ENCODE measurements at regions not wholly inside any gene's neighbourhood (a gene's known extent, or its start where the extent isn't known, plus 50 kb on each side); places are given as distances from the start of the nearest gene placed in this dataset.

DNA sequence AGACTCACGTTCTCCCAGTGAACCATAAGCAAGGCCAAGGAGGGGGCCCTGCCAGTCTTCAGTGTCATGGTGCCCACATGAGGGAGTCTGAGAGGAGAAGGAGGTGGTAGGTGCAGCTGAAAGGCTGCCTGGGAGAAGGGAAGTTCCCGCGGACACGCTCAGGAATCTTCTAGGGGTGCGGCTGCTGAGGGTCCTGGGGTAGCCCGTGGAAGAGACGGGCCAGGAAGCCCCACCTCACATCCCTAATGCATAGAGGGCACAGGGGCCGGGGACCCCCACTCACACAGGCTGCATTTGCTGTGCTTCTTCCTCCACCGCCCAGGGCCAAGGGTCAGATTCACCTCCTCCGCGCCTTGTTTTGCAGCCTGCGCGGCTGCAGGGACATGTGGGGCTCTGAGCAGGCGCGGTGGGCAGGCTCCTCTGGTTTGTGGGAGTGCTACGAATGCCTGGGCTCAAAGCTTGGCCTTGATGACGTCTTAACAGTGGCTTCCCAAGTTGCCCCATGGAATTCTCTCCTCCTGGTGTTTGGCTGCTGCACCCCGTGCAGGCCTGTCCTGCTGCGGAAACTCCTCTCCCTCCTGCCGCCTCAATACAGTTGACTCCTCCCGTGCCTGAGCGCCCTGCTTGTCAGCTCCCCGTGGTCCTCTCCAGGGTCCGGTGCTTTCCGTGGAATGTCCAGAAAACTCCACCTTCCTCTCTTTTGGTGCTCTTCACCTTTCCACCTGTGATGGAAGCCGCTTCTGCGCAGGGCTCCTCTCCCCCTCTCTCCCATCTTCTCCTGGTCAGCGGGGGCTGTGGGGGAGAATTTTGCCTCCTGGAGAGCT lies 95.7 kb downstream of the VAPA start:
- FAIRE-seq (no peak), DNase-seq (ENCODE audit: insufficient read length, low spot score) (no peak)
- TF ChIP-seq, protein P1, sequence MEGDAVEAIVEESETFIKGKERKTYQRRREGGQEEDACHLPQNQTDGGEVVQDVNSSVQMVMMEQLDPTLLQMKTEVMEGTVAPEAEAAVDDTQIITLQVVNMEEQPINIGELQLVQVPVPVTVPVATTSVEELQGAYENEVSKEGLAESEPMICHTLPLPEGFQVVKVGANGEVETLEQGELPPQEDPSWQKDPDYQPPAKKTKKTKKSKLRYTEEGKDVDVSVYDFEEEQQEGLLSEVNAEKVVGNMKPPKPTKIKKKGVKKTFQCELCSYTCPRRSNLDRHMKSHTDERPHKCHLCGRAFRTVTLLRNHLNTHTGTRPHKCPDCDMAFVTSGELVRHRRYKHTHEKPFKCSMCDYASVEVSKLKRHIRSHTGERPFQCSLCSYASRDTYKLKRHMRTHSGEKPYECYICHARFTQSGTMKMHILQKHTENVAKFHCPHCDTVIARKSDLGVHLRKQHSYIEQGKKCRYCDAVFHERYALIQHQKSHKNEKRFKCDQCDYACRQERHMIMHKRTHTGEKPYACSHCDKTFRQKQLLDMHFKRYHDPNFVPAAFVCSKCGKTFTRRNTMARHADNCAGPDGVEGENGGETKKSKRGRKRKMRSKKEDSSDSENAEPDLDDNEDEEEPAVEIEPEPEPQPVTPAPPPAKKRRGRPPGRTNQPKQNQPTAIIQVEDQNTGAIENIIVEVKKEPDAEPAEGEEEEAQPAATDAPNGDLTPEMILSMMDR (IDR thresholded peaks at IDR 0.05; ENCODE audit: insufficient read depth, missing control alignments) = no peak

DNA sequence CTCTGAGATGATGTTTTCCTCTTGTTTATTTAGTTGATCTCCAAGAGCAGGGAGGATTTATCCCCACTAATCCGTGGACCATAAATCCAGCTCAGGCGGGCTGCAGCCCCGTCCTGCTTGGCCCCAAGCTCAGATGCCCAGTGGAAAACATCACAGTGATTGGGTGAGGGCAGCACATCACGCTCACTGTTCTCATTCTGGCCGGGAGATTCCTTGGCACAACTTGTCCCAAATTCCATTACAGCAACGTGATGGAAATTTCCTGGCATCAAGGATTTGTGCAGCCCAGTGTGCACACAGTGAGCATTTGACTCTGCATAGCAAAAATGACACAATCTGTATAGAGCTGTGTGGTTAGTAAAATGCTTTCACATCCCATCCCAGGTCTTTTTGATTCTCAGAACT lies 96.8 kb downstream of the VAPA start:
- DNase-seq (ENCODE audit: insufficient read length, low spot score) (peak; percentile 83), FAIRE-seq (peak; percentile 87)
- TF ChIP-seq, protein P1 (IDR thresholded peaks at IDR 0.05; ENCODE audit: insufficient read depth, missing control alignments) = no peak

DNA sequence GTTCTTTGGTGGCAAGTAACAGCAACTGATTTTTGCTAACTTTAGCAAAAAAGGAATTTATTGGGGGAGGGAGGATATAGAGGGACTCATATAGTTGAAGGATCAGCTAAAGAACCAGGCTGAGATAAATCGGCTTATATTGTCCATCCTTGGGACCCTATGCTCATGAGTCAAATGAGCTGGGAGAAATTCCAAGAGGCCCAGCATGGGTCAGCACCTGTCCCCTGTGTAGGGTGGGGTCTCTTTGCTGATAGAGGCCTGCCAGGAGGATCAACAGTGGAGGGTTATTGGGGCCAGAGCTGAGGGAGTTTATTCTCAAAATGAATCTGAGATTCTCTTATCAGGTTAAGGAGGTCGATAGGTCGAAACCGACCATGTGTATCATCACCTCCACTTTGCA lies 97.2 kb downstream of the VAPA start:
- TF ChIP-seq, protein P1 (IDR thresholded peaks at IDR 0.05; ENCODE audit: insufficient read depth, missing control alignments) = no peak
- no peak for DNase-seq (ENCODE audit: insufficient read length, low spot score)
- FAIRE-seq = no peak

DNA sequence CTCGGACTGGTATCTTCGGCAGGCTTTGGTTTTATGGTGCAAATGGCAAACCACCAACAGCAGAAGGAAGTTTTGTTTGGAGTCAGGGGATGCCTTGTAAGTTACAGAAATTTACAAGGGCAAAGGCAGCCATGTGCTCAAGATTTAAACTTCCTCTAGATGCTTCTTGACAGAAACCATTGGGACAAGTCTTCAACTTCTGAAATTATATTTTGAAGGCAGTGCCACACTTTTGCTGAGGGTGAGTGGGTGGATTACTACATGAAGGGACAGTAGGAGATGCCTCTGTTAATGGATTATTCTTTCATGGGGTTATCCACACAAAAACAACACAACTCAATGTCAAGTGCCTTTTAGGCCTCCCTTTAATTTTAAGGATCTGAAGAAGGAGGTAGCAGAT lies 97.9 kb downstream of the VAPA start:
- DNase-seq (ENCODE audit: insufficient read length, low spot score) (no peak), FAIRE-seq (no peak)
- TF ChIP-seq, protein P1 (IDR thresholded peaks at IDR 0.05; ENCODE audit: insufficient read depth, missing control alignments) = no peak

DNA sequence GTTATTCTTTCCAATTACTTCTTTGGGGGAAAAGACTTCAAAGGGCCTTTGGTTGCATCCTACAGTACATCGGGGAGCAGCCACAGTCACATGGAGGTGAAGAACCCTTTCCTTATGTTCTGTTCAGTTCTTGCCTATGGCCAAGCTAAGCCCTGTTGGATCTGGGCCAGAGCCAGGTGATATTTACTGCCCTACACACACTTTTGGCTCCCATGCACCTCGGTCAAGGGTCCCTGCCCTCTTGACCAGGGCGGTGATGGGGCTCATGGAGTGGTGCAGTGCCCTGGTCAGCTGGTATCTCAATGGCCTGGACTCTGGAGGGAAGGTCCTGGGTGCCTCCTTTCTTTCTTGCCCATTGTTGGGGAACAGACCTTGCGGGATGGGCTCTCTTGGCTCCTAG lies 98.7 kb downstream of the VAPA start:
- TF ChIP-seq, protein P1 (IDR thresholded peaks at IDR 0.05; ENCODE audit: insufficient read depth, missing control alignments) = no peak
- DNase-seq (ENCODE audit: insufficient read length, low spot score) (no peak), FAIRE-seq (no peak)

DNA sequence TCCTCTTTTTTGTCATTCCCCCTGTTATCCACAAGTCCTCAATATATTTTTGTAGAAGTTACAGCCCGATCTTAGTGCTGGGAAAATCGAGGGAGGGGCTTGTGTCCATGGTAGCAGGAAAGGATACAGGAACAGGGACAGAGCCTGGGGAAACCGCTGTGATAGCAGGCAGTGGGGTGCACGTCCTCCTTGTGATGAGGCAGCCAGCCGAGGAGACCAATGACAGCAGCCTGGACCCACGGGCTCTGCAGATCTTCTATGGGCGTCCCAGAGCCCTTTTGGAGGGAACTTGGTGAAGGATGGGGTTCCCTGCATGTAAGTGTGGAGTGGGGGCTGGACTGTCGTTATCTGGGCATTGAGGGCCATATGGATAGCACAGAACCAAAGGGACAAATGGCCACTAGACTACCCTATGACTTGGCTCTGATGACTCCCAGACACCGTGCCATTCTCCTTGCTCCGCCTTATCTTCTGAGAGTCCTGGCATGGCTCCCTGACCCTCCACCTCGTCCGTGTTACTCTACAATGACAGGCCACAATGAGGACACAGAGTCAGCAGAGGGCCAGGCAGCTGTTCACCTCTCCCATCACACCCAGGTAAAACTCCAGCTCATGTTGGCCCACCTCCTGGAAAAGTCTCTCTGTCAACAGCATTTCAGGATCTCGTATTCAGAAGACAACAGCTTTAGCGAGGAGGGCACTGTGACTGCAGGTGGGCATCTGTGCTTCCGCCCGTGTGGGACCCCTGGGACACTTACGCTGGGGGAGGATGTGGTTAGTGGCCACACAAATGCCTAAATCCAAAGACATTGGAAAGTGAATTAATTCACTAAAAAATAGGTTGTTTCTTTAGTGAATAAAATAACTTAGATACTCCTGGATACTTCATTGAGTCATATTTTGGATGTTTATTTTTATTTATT lies 100.1 kb downstream of the VAPA start:
- TF ChIP-seq, protein P1 (IDR thresholded peaks at IDR 0.05; ENCODE audit: insufficient read depth, missing control alignments) = no peak
- FAIRE-seq (no peak), DNase-seq (ENCODE audit: insufficient read length, low spot score) (no peak)

Measured in D721Med (cell line).